Right renal pelvis (tissue), 4 donors: ENCODE measurements at regions not wholly inside any gene's neighbourhood (a gene's known extent, or its start where the extent isn't known, plus 50 kb on each side); places are given as distances from the start of the nearest gene placed in this dataset.
A peak's percentile ranks its signal among the peaks of the same experiment; 100 is the strongest.

Experiments
- DNase-seq, 4 donors: peaks; one replicate each; pipeline ENCODE4 v3.0.0-alpha.2; 2013; ENCODE audit warnings: low read depth in 4 of 4, low spot score in 3 of 4, missing footprints in 1 of 4

GRCh38 chr14:100436745-100437406, 113.7 kb downstream of the SLC25A47 start:
- no peak for DNase-seq

- no peak for DNase-seq
Observed at GRCh38 chr14:100438271-100438670, 115.1 kb downstream of the SLC25A47 start.

GRCh38 chr14:100438678-100439592, 115.8 kb downstream of the SLC25A47 start:
- no peak for DNase-seq

- no peak for DNase-seq
Observed at GRCh38 chr14:100439781-100440180, 116.6 kb downstream of the SLC25A47 start.

GRCh38 chr14:100440207-100440631, 117.1 kb downstream of the SLC25A47 start:
- peak in 2 of 4 donors; percentile 38 to 43 for DNase-seq

- DNase-seq: no peak
Observed at GRCh38 chr14:100440758-100441203, 117.6 kb downstream of the SLC25A47 start.

GRCh38 chr14:100441271-100441947, 118.3 kb downstream of the SLC25A47 start:
- DNase-seq: no peak

- DNase-seq: no peak
Observed at GRCh38 chr14:100442036-100442435, 118.9 kb downstream of the SLC25A47 start.

- no peak for DNase-seq
Observed at GRCh38 chr14:100442498-100443490, 119.7 kb downstream of the SLC25A47 start.

- DNase-seq: no peak
Observed at GRCh38 chr14:100443603-100444002, 120.5 kb downstream of the SLC25A47 start.

GRCh38 chr14:100445436-100446088, 122.4 kb downstream of the SLC25A47 start:
- DNase-seq: no peak

GRCh38 chr14:100446572-100446971, 123.4 kb downstream of the SLC25A47 start:
- no peak for DNase-seq

GRCh38 chr14:100448376-100448775, 125.2 kb downstream of the SLC25A47 start:
- DNase-seq: no peak

- DNase-seq: no peak
Observed at GRCh38 chr14:100449225-100449987, 126.3 kb downstream of the SLC25A47 start.

- no peak for DNase-seq
Observed at GRCh38 chr14:100450049-100450448, 126.9 kb downstream of the SLC25A47 start.

- DNase-seq: no peak
Observed at GRCh38 chr14:100450736-100451135, 127.6 kb downstream of the SLC25A47 start.

GRCh38 chr14:100451264-100451663, 128.1 kb downstream of the SLC25A47 start:
- no peak for DNase-seq

GRCh38 chr14:100453930-100454329, 130.8 kb downstream of the SLC25A47 start:
- DNase-seq: no peak

- no peak for DNase-seq
Observed at GRCh38 chr14:100454437-100454836, 131.3 kb downstream of the SLC25A47 start.
